Spleen (tissue), 7 donors: ENCODE measurements at regions not wholly inside any gene's neighbourhood (a gene's known extent, or its start where the extent isn't known, plus 50 kb on each side); places are given as distances from the start of the nearest gene placed in this dataset.

Experiments used
- POLR2A ChIP-seq, 3 donors: fragments of 450-650 bp; IDR thresholded peaks; one replicate each; pipeline ENCODE4 v1.5.1; 2017; ENCODE audit warnings: antibody characterized with exemption in 3 of 3, mild to moderate bottlenecking in 1 of 3
- TF ChIP-seq, protein P1 (sequence below), 11 experiments: fragments of 200-600 bp in 7 of 11; fragments of 450-650 bp in 4 of 11; sonication (generic) in 4 of 11; IDR thresholded peaks in 8 of 11; conservative IDR thresholded peaks in 3 of 11; 1 replicate in 7 of 11; 2 replicates in 4 of 11; pipeline versions ENCODE4 v1.4.0 to v1.8.0; 2016 to 2021; ENCODE audit warnings: antibody characterized with exemption in 11 of 11, inconsistent platforms in 4 of 11, mild to moderate bottlenecking in 1 of 11
- donor health status: DM: no; HTN: no; CAD: no; lungs with moderate emphysema.
- donor health status: DM: no; HTN: no; CAD: no.
- donor health status: DM: no; HTN: no; CAD: no.

DNA sequence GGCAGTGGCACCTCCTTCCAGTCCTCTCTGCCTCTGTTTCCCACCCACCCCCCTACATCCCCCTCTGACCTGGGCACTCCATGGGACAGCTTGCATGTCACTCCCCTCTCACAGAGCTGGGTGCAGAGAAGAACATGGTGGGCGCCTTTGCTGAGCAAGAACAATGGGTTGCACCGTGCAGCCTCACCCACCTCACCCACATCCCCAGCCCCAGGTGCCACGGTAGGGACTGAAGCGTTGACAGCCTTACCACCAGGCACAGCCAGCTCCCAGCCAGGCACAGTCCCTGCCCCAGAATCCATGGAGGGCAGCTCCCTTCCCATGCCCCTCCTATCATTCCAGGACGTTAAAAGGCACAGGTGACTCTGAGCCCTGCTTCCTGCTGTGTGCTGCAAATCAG, 93.1 kb upstream of the VSTM2B start:
- TF ChIP-seq, protein P1, sequence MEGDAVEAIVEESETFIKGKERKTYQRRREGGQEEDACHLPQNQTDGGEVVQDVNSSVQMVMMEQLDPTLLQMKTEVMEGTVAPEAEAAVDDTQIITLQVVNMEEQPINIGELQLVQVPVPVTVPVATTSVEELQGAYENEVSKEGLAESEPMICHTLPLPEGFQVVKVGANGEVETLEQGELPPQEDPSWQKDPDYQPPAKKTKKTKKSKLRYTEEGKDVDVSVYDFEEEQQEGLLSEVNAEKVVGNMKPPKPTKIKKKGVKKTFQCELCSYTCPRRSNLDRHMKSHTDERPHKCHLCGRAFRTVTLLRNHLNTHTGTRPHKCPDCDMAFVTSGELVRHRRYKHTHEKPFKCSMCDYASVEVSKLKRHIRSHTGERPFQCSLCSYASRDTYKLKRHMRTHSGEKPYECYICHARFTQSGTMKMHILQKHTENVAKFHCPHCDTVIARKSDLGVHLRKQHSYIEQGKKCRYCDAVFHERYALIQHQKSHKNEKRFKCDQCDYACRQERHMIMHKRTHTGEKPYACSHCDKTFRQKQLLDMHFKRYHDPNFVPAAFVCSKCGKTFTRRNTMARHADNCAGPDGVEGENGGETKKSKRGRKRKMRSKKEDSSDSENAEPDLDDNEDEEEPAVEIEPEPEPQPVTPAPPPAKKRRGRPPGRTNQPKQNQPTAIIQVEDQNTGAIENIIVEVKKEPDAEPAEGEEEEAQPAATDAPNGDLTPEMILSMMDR (IDR thresholded peaks at IDR 0.05 in 8 of 11, conservative IDR thresholded peaks at IDR 0.05 in 3 of 11), result no peak
- no peak for TF ChIP-seq POLR2A (IDR thresholded peaks at IDR 0.05)
